HUES6 (cell line): ENCODE measurements at regions not wholly inside any gene's neighbourhood (a gene's known extent, or its start where the extent isn't known, plus 50 kb on each side); places are given as distances from the start of the nearest gene placed in this dataset.
"Not testable (repeated sequence)": the region's sequence is repeated elsewhere in the genome, so short reads cannot be mapped to it uniquely, and the experiment has no call there.

Experiments
- H3K27ac ChIP-seq: 2 replicates; pipeline ENCODE4 v1.7.0; 2013; ENCODE audit warnings: low read depth, mild to moderate bottlenecking, low read length, inconsistent platforms
- H3K27me3 ChIP-seq: 2 replicates; pipeline ENCODE4 v1.6.1; 2013; ENCODE audit warnings: low read length; ENCODE audit not compliant: control insufficient read depth, insufficient read depth
- H3K36me3 ChIP-seq: 2 replicates; pipeline ENCODE4 v1.6.1; 2013; ENCODE audit warnings: low read length; ENCODE audit not compliant: control insufficient read depth, insufficient read depth
- H3K4me1 ChIP-seq: 2 replicates; pipeline ENCODE4 v1.6.1; 2013; ENCODE audit warnings: low read length; ENCODE audit not compliant: control insufficient read depth, insufficient read depth
- H3K4me3 ChIP-seq: 2 replicates; pipeline ENCODE4 v1.5.1; 2013; ENCODE audit warnings: low read depth, low read length
- H3K9ac ChIP-seq: one replicate; pipeline ENCODE4 v1.6.1; 2013; ENCODE audit warnings: mild to moderate bottlenecking, low read length
- H3K9me3 ChIP-seq: 2 replicates; pipeline ENCODE4 v1.6.1; 2013; ENCODE audit warnings: low read depth, low read length; ENCODE audit not compliant: control insufficient read depth, insufficient read depth

- Histone ChIP-seq H3K36me3 (no peaks in the 10 kb centered on the region), H3K27ac (no peak overlapping the region), H3K27me3 (no peaks in the 10 kb centered on the region), H3K9me3 (peaks cover 2% of the 10 kb centered on the region; the same call in 1 of the 2 replicates), H3K4me3 (no peak overlapping the region), H3K9ac (no peak overlapping the region), H3K4me1 (0 out of 2 replicates have a peak, but pooled peaks cover 3% of the 10 kb centered on the region)
Observed at GRCh38 chr13:50292081-50292480, 276.8 kb downstream of the KCNRG start.

GRCh38 chr13:50294425-50294824 lies 279.2 kb downstream of the KCNRG start:
- not testable (repeated sequence) for H3K36me3 ChIP-seq, H3K4me3 ChIP-seq, H3K4me1 ChIP-seq, H3K27ac ChIP-seq, H3K27me3 ChIP-seq, H3K9ac ChIP-seq, H3K9me3 ChIP-seq

GRCh38 chr13:50299546-50300249 lies 284.5 kb downstream of the KCNRG start:
- Histone ChIP-seq H3K9me3 (no peaks in the 10 kb centered on the region), H3K27ac (no peak overlapping the region), H3K27me3 (no peaks in the 10 kb centered on the region), H3K4me3 (no peak overlapping the region), H3K36me3 (no peaks in the 10 kb centered on the region), H3K9ac (no peak overlapping the region), H3K4me1 (no peaks in the 10 kb centered on the region)

GRCh38 chr13:50303963-50304721 lies 288.9 kb downstream of the KCNRG start:
- no peak overlapping the region for H3K27ac ChIP-seq
- H3K4me3 ChIP-seq = no peak overlapping the region
- peaks cover 5% of the 10 kb centered on the region; the same call in 1 of the 2 replicates for H3K9me3 ChIP-seq
- H3K36me3 ChIP-seq = no peaks in the 10 kb centered on the region
- H3K9ac ChIP-seq = no peak overlapping the region
- no peaks in the 10 kb centered on the region for H3K4me1 ChIP-seq
- no peaks in the 10 kb centered on the region for H3K27me3 ChIP-seq

GRCh38 chr13:50306156-50306555 lies 290.9 kb downstream of the KCNRG start:
- Histone ChIP-seq H3K36me3 (no peaks in the 10 kb centered on the region), H3K27ac (no peak overlapping the region), H3K9me3 (peaks cover 5% of the 10 kb centered on the region; the same call in 1 of the 2 replicates), H3K4me3 (no peak overlapping the region), H3K27me3 (no peaks in the 10 kb centered on the region), H3K4me1 (peaks cover 10% of the 10 kb centered on the region; the same call in 1 of the 2 replicates), H3K9ac (no peak overlapping the region)

- peaks cover 10% of the 10 kb centered on the region; the same call in 1 of the 2 replicates for H3K4me1 ChIP-seq
- H3K27me3 ChIP-seq = no peaks in the 10 kb centered on the region
- no peak overlapping the region for H3K9ac ChIP-seq
- H3K9me3 ChIP-seq = peaks cover 5% of the 10 kb centered on the region; the same call in 1 of the 2 replicates
- H3K4me3 ChIP-seq = no peak overlapping the region
- H3K36me3 ChIP-seq = no peaks in the 10 kb centered on the region
- H3K27ac ChIP-seq = no peak overlapping the region
Observed at GRCh38 chr13:50309318-50309717, 294.1 kb downstream of the KCNRG start.

GRCh38 chr13:50309882-50310594 lies 294.8 kb downstream of the KCNRG start:
- Histone ChIP-seq H3K4me3 (no peak overlapping the region), H3K36me3 (no peaks in the 10 kb centered on the region), H3K27ac (no peak overlapping the region), H3K9ac (no peak overlapping the region), H3K27me3 (no peaks in the 10 kb centered on the region), H3K4me1 (peaks cover 10% of the 10 kb centered on the region; the same call in 1 of the 2 replicates), H3K9me3 (peaks cover 5% of the 10 kb centered on the region; the same call in 1 of the 2 replicates)

GRCh38 chr13:50310734-50311133 lies 295.5 kb downstream of the KCNRG start:
- Histone ChIP-seq H3K9me3 (peaks cover 5% of the 10 kb centered on the region; the same call in 1 of the 2 replicates), H3K4me1 (peaks cover 10% of the 10 kb centered on the region; the same call in 1 of the 2 replicates), H3K36me3 (no peaks in the 10 kb centered on the region), H3K4me3 (no peak overlapping the region), H3K9ac (no peak overlapping the region), H3K27ac (no peak overlapping the region), H3K27me3 (no peaks in the 10 kb centered on the region)

GRCh38 chr13:50318887-50319286 lies 303.6 kb downstream of the KCNRG start:
- Histone ChIP-seq H3K27ac (no peak overlapping the region), H3K9me3 (no peaks in the 10 kb centered on the region), H3K4me1 (peaks cover 14% of the 10 kb centered on the region; the same call in 1 of the 2 replicates), H3K9ac (no peak overlapping the region), H3K4me3 (no peak overlapping the region), H3K27me3 (no peaks in the 10 kb centered on the region), H3K36me3 (no peaks in the 10 kb centered on the region)

- no peak overlapping the region for H3K9ac ChIP-seq
- no peaks in the 10 kb centered on the region for H3K36me3 ChIP-seq
- H3K27ac ChIP-seq = no peak overlapping the region
- peaks cover 14% of the 10 kb centered on the region; the same call in 1 of the 2 replicates for H3K4me1 ChIP-seq
- no peak overlapping the region for H3K4me3 ChIP-seq
- no peaks in the 10 kb centered on the region for H3K9me3 ChIP-seq
- no peaks in the 10 kb centered on the region for H3K27me3 ChIP-seq
Observed at GRCh38 chr13:50319635-50320255, 304.5 kb downstream of the KCNRG start.
